ENCODE measurements at regions not wholly inside any gene's neighbourhood (a gene's known extent, or its start where the extent isn't known, plus 50 kb on each side); places are given as distances from the start of the nearest gene placed in this dataset.

- no peaks in the 10 kb centered on the region for H3K4me1 ChIP-seq
- no peak for DNase-seq (ENCODE audit: low spot score in 2 of 2)
- intact Hi-C loops (cut with DNase I), result no loop called here
- no peak overlapping the region for H3K4me3 ChIP-seq
- no peaks in the 10 kb centered on the region for H3K27me3 ChIP-seq
- no peaks in the 10 kb centered on the region for H3K9me3 ChIP-seq
- H3K27ac ChIP-seq, result no peak overlapping the region
- no peaks in the 10 kb centered on the region for H3K36me3 ChIP-seq
- TF ChIP-seq, protein P1, sequence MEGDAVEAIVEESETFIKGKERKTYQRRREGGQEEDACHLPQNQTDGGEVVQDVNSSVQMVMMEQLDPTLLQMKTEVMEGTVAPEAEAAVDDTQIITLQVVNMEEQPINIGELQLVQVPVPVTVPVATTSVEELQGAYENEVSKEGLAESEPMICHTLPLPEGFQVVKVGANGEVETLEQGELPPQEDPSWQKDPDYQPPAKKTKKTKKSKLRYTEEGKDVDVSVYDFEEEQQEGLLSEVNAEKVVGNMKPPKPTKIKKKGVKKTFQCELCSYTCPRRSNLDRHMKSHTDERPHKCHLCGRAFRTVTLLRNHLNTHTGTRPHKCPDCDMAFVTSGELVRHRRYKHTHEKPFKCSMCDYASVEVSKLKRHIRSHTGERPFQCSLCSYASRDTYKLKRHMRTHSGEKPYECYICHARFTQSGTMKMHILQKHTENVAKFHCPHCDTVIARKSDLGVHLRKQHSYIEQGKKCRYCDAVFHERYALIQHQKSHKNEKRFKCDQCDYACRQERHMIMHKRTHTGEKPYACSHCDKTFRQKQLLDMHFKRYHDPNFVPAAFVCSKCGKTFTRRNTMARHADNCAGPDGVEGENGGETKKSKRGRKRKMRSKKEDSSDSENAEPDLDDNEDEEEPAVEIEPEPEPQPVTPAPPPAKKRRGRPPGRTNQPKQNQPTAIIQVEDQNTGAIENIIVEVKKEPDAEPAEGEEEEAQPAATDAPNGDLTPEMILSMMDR (IDR thresholded peaks at IDR 0.05), result no peak
Observed at GRCh38 chr3:103494011-103494410, 1059.2 kb downstream of the ZPLD1 start.

DNA sequence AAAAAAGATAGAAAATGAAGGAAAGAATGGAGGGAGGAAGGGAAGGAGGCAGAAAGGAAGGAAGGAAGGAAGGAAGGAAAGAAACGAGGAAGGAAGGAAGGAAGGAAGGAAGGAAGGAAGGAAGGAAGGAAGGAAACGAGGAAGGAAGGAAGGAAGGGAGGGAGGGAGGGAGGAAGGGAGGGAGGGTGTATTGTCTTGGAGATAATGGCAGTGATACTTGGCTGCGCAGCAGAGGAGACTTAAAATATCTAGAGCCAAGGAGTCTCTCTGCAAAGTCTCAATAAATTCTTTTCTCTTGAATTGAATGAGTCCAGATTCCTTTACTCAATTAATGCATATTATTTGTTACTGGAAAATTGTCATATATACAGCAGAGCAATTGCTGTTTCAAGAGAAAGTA lies 1059.7 kb downstream of the ZPLD1 start:
- no peaks in the 10 kb centered on the region for H3K4me1 ChIP-seq
- H3K27me3 ChIP-seq, result no peaks in the 10 kb centered on the region
- no peak for DNase-seq (ENCODE audit: low spot score in 2 of 2)
- H3K36me3 ChIP-seq, result no peaks in the 10 kb centered on the region
- no peak overlapping the region for H3K27ac ChIP-seq
- TF ChIP-seq, protein P1 (IDR thresholded peaks at IDR 0.05), result no peak
- intact Hi-C loops (cut with DNase I), result no loop called here
- no peak overlapping the region for H3K4me3 ChIP-seq
- no peaks in the 10 kb centered on the region for H3K9me3 ChIP-seq

GRCh38 chr3:103495186-103495585 lies 1060.4 kb downstream of the ZPLD1 start:
- Histone ChIP-seq H3K9me3 (no peaks in the 10 kb centered on the region), H3K27me3 (no peaks in the 10 kb centered on the region), H3K36me3 (no peaks in the 10 kb centered on the region), H3K27ac (no peak overlapping the region), H3K4me3 (no peak overlapping the region), H3K4me1 (no peaks in the 10 kb centered on the region)
- DNase-seq (ENCODE audit: low spot score in 2 of 2), result no peak
- TF ChIP-seq, protein P1 (IDR thresholded peaks at IDR 0.05), result no peak
- intact Hi-C loops (cut with DNase I), result no loop called here

- no peak for DNase-seq (ENCODE audit: low spot score in 2 of 2)
- Histone ChIP-seq H3K27ac (no peak overlapping the region), H3K9me3 (no peaks in the 10 kb centered on the region), H3K36me3 (no peaks in the 10 kb centered on the region), H3K27me3 (no peaks in the 10 kb centered on the region), H3K4me3 (no peak overlapping the region), H3K4me1 (no peaks in the 10 kb centered on the region)
- intact Hi-C loops (cut with DNase I), result no loop called here
- TF ChIP-seq, protein P1 (IDR thresholded peaks at IDR 0.05), result no peak
Observed at GRCh38 chr3:103499132-103499900, 1064.5 kb downstream of the ZPLD1 start.

DNA sequence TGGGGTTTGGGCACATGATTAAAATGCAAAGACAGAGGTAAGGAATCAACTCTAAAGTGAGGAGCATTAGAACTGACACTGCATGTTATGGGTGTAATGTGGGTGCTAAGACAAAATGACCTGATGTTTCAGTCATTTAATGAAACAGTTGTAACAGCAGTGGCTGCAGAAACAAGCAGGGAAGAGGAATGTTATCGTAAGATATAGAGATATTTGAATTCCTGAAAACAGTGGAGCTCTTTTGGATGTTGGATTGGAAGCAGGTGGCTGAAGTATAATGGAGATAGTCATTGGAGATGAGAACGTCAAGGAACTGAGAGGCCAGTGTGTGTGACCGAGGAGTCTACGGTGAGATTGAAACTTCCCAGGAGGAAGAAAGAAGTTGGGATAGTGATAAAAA lies 1065.2 kb downstream of the ZPLD1 start:
- no peaks in the 10 kb centered on the region for H3K9me3 ChIP-seq
- no peaks in the 10 kb centered on the region for H3K36me3 ChIP-seq
- no peak overlapping the region for H3K4me3 ChIP-seq
- no peak overlapping the region for H3K27ac ChIP-seq
- DNase-seq (ENCODE audit: low spot score in 2 of 2), result no peak
- H3K4me1 ChIP-seq, result no peaks in the 10 kb centered on the region
- intact Hi-C loops (cut with DNase I), result no loop called here
- TF ChIP-seq, protein P1 (IDR thresholded peaks at IDR 0.05), result no peak
- no peaks in the 10 kb centered on the region for H3K27me3 ChIP-seq

All from ascending aorta (tissue), 2 donors.